NCI-H748 treated with DMSO at 0.1 percent for 48 hours (cell line): ENCODE measurements at regions not wholly inside any gene's neighbourhood (a gene's known extent, or its start where the extent isn't known, plus 50 kb on each side); places are given as distances from the start of the nearest gene placed in this dataset.
"Not testable (repeated sequence)": the region's sequence is repeated elsewhere in the genome, so short reads cannot be mapped to it uniquely, and the experiment has no call there.

Source experiments
- DNase-seq: peaks from one replicate; lab custom pipeline; 2025; lab: John Stamatoyannopoulos, UW

DNA sequence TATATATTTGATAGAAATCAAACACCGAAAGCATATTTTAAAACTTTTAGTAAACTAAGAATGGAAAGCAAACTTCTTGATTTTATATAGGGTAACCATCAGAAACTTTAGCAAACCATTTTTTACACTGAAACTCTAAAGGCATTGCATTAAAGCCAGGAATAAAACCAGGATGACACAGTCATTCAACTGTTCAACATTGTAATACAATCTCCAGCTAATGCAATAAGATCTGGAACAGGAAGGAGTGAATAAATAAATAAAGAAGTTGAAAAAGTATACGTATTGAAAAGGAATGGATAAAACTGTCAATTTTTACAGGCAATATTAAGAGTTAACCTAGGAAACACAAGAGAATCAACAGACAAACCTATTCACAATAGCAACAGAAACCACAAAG, 181.9 kb upstream of the TTC14 start:
- DNase-seq: no peak

DNA sequence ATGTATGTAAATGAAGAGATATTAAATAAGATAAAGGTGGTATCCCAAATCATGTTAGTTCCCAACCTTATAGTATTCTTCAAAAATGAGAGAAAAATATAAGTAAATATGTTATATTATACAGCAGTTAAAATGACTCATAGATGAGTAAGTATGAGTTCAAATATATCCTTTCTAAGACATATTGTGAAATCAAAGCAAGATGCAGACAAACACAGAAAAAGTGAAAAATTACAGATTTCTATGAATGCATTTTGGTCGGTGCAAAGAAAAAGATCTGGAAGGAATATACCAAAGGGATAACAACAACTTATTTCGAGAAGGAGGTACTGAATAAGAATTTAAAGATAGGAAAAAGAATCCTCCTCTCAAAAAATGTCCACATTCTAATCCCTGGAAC, 181.2 kb upstream of the TTC14 start:
- DNase-seq: no peak

DNA sequence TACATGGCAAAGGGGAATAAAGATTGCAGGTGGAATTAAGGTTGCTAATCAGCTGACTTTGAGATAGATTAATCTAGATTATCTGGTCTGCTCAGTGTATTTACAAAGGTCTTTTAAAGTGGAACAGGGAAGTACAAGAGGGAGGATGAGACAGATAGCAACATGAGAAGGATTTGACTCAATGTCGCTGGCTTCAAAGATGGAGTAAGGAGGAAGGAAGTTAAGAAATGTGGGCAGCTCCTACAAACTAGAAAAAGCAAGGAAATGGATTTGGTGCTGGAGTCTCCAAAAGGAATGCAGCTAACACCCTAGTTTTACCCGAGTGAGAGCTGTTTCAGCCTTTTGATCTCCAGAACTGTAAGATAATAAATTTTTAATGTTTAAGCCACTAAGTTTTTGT, 180.7 kb upstream of the TTC14 start:
- no peak for DNase-seq

DNA sequence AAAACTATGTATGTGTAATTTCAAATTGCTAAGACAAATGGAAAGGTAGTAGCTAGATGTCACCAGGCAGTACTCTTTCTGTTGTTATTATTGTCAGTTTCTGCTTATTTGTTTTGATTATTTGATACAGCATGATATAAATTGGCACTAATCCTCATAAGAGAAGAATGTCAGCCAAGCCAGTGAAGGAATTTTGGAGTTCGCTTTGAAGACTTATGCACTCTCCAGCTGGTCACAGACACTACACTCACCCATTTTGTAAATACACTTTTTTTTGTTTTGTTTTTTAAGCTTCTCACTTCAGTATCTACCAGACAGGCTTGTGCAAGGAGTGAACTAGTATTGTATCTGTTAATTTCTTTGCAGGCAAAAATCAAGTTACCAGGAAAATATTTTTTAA, 180.2 kb upstream of the TTC14 start:
- DNase-seq: no peak

DNA sequence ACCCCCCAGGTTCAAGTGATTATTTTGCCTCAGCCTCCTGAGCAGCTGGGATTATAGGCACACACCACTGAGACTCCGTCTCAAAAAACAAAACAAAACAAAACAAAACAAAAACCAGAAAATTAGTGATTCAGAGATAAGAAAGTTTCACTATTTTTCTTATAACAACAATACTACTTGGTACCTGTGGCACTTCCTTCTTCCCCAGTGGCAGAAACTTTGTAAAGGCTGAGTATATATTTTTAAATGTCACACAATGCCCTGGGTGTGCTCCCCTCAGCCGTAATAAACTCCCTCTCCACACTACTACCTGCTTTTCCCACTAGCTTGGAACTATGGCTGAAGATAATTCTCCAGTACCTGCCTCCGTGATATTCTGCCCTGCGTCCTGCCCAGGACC, 177.7 kb upstream of the TTC14 start:
- not testable (repeated sequence) for DNase-seq

DNA sequence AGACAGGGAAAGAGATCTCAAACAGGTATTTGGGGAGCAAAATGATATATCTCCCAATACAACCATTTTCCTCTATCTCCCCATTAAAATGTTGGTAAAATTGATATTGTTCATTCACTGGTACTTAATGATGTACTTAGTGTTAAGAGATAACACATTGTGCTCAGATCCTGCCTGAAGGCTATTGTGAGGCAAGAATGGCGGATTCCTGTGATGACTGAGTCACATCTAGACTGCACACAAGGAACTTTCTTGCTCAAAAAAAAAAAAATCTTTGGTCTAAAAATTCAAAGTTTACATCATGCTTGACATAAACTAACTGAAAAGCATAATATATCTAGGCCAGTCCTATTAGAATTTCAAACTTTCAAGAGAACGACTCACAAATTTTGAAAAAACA, 171.1 kb upstream of the TTC14 start:
- DNase-seq: no peak

DNA sequence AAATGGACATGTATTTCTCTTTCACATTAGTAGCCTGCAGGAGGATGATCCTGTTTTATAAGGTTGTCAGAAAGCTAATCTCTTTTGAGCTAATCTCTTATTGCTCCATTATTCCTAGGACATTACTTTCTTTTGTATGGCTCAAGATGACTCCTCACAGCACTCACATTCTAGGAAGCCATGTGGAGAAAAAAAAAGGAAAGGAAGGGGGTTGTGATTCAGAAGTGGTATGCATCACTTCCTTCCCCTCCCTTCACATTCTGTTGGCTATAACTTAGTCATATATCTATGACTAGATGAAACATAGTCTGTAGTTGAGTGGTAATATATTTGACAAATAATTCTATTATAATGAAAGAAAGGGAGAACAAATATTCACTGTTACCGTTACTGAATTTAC, 168.8 kb upstream of the TTC14 start:
- DNase-seq: no peak

DNA sequence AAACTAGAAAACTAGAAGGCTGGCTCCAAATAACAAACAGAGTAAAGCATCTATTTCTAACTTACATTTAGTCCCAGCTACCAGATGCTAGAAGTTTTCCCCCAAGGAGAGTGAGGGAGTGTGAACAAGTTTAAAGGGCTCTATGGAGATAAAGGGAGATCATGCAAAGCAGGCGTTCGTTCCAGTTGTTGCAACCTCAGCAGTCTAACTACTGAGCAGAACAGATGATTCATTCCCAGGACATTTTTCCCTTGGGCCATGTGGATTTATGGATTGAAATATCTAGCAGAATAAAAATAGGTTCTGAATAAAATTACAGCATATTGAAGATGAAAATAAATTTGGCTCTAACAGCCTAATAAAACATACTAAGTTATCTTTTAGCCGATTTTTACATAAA, 154.8 kb upstream of the TTC14 start:
- no peak for DNase-seq

DNA sequence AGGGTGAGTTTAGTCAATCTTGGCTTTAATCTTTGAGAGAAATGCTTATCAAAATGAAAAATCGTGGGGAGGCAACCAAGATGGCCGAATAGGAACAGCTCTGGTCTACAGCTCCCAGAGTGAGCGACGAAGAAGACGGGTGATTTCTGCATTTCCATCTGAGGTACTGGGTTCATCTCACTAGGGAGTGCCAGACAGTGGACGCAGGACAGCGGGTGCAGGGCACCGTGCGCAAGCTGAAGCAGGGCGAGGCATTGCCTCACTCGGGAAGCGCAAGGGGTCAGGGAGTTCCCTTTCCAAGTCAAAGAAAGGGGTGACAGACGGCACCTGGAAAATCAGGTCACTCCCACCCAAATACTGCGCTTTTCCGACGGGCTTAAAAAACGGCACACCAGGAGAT, 153.6 kb upstream of the TTC14 start:
- not testable (repeated sequence) for DNase-seq

DNA sequence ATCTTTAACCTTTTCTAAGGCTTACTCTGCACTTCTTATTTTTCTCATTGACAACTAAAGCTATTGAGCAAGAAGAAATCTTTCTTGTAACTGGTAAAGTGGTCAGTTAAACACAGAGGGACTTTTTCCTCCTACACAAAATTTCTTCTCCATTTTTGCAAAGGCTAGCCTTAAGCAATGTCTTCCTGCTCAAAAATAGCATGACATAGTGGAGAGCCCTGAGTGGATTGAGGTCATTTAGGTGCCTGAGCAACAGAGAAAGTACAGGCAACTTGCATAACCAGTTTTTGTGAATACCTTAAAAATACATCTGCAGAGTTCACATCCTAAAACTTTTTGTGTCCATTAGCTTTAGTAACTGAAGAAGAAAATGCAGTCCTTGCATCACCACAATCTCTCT, 144.7 kb upstream of the TTC14 start:
- no peak for DNase-seq

DNA sequence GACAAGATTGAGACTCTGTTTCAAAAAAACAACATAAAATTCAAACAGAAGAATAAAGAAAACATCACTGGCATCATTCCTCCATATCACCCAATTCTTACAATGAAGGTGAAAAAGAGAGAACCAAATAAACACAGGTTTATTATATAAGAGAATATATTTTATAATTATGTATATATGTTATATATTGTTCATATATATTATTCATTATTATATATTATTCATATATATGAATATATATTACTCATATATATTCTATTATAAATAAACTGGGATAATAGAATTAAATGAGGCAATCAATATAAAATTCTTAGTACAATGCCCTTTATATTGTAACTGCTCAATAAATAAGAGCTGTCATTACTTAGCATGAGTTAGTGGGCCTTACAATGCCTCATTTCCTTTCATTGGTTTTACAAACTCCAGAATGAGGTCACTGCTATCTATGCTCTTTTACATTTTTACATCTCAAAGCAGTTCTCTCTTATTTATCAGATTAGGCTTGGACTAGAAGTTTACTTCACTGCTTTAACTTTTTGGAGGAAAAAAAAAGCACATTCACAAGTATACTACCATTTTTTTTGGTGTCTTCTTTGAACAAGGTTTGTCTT, 135.5 kb upstream of the TTC14 start:
- DNase-seq: no peak

DNA sequence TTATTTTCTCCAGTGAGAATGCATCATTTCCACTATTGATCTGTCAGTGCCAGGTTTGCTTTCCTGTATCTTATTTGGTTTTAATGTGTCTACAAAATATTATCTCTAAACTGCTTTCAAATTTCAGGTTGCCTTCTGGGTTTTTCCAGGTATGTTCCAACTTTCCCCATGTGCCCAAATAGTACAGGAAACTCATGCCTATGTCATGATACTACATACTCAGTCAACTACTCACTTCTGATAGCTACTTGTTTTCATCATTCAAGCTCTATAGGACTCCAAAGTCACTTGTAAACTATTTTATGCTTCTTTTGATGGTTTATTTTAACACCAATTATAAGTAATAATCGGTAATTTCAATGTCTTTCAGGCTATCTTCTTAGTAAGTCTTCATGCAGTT, 134.8 kb upstream of the TTC14 start:
- no peak for DNase-seq

DNA sequence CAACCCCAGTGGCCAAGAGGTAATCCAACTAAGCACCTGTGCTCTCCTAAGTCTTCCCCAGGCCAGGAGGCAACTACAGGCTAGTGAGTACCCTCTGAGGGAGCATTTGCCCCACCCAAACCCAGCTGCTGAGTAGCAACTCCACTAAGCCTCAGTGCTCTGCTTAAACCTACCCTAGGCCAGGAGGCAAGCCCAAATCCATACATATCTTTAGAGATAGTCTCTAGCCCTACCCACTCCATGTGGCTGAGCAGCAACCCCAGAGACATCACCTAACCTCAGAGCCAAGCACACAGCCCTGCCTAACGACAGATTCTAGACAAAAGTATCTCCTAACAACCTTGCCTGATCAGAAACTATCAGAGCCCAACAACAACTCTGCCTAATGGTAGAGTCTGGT, 132.8 kb upstream of the TTC14 start:
- no peak for DNase-seq

DNA sequence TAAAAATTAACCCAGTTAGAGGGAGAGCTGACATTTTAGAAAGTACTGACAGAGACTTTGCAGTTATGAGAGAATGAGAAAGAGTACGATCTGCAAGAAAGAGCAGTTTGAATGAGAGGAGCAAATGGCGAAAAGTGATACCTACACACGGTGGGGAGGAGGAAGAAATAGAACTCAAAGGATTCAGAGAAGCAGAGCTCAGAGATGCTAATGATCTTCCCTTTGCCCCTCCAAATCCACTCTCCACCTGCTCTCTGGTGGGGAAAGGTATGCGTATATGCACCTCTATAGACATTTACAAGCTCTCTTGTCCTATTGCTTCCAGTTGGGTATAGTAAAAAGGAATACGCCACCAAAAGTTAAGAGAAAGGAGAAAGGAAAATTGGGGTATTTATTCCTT, 123.3 kb upstream of the TTC14 start:
- no peak for DNase-seq

DNA sequence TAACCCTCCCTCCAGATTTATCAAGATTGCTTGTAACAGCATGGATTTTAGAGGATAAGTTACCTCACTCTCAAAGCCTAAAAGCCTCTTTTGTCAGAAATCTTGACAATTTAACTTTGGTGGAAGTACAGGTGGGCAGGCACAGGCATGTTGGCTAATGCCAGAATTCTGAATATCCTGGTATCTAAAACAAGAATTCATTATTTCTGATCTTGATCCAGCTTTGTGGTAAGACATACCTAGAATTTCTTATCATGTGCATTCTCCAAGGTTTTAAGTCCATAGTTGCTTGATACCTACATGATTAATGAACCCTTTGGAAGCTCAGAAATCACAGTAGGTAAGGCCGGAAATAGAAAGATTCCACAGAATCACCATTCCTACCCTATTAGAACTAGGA, 109.9 kb upstream of the TTC14 start:
- DNase-seq: no peak

DNA sequence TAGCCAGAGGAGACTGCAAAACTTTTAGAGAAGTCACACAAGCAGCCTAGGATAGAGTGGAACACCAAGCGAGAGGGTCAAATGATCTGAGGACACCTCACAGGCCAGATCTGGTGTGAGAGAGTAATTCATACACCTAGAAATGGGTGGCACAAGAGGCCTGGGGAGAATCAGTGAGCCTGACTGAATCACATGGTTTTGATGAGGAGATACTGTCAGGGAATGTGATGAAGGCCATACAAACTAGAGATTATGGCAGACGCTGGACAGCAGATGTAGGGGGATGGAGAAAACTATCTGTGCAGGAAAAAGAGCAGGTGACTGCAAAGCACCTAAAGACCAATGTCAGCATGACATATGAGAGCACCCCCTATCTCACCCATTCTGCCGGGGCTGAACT, 105.0 kb upstream of the TTC14 start:
- no peak for DNase-seq

DNA sequence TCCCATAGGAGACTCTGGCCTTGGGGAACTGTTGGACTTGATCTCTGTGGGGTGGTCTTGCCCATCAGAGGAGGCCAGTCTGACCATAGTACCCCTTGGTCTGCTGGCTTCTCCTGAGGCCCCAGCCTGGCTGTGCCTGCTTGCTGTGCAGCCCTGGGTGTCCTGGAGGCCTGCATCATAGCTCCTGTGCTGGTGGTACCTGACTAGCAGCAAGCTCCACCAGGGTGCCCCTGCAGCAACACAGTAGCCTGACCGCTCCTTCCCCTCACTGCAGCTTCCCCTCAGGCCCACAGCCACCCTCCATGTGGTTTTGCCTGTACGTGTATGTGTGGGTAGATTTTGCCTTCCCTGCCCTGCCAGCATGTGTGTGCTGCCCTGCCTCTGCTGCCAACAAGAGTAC, 85.6 kb upstream of the TTC14 start:
- no peak for DNase-seq

DNA sequence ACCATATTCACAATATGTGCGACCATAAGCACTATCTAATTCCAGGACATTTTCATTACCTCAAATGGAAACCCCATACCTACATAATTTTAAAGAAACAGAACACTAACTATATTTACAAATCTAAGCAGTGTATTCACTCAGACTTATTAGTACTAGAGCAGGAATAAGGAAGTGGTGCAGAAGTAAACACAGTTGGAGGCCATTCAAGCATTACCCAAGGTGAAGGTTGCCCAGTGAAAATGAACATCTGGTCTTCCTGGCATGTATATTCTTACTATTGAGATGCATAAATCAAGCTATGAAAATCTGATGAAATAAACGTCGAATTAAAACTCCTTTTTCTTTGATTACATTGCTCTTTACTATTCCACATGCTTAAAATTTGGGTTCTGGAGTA, 78.9 kb upstream of the TTC14 start:
- DNase-seq: no peak

DNA sequence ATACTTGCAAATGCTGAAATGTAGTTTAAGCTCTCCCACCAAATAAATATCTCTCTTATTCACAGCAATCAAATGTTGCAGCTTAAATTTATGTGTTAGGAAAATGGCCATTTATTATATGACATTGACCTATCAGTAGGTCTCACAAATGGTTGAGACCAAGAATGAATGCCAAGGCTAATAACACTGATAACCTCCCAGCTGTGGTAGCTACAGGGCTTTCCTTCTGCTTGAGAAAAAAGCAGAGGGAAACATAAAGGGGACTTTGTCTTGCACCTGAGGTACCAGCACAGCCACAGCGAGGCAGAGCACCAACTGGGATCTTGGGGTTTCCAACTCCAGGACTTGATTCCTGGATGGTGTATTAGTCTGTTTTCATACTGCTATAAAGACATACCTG, 73.1 kb upstream of the TTC14 start:
- DNase-seq: no peak

DNA sequence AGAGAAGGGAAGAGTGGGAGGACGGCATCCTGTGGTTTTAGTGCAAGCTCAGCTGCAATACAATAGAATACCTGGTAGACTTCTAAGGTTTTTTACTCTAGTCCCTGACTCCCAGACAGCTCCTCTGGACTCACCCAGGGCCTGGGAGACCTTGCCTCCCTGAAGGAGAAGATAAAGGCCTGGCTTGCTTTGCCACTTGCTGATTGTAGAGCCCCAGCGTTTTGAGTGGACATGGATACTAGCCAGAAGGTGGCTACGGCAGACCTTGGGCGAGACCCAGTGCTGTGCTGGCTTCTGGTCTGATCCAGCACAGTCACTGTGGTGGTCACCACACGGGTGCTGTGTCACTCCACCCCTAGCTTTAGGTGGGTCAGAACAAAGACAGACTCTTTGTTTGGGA, 72.2 kb upstream of the TTC14 start:
- no peak for DNase-seq

DNA sequence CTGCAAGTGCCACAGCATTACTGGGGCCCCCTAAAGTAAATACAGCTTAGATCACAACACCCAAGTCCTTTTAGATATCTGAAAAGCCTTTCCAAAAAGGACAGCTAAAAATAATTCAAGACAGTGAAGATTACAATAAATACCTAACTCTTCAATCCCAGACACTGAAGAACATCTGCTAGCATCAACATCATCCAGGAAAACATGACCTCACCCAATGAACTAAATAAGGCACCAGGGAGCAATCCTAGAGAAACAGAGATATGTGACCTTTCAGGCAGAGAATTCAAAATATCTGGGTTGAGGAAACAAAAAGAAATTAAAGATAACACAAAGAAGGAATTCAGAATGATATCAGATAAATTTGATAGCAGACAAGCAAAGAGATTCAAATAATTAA, 71.7 kb upstream of the TTC14 start:
- no peak for DNase-seq

DNA sequence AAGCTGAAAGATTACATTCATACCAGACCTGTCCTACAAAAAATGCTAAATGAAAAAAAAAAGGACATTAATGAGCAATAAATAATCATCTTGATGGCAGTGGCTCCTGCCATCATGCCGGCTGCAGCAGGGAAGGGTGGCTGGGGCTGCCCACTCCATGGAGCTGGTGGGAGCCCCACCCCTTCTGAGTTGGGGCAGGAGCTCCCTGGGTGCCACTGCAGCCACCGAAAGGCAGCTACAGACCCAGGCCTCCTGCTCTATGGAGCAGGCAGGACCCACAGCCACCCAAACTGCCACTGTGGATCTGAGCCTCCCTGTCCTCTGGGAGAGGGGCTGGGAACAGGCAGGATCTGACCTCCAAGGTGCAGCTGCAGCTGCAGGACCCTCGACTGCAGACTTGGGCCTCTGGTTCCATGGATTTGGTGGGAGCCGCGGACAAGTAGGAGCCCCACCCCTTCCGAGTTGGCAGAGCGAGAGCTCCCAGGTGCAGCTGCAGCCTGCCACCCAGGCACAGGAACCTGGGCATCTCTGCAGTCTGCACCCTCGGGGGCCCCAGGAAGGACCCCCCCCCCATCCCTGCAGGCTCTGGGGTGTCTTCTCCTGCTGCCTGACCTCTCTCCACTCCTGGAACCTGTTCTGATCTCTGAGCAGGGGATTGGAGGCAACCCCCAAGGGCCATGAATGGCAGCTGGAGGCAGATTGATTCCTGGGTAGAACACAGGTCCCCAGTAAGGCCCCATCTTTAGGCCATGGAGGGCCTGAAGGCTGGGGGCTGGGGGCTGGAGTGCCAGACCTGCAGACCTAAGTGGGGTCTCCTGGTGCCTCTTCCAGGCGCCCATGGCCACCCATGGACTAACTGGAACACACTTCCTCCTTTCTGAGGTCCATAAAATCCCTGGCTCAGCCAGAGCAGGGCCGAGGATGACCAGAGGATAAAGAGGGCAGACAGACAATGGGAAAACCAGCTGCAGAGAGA, 70.4 kb upstream of the TTC14 start:
- DNase-seq: no peak

DNA sequence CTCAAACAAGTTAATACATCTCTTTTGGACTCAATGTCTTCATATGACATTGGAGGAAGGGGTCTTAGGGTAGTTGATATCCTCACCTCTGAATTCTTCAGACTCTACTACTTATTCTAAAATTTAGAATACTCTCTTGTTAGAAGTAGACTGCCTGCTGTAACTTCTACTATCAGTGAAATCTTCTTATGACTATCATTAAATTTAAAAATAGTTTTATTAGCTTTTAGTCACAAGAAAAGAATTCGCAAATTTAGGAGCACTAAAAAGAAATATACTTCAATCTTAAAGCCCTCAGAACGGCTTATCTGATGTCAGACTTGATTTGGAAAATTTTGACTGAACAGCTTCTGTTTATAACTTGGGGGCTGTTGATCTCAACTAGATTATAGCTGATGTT, 67.1 kb upstream of the TTC14 start:
- no peak for DNase-seq

DNA sequence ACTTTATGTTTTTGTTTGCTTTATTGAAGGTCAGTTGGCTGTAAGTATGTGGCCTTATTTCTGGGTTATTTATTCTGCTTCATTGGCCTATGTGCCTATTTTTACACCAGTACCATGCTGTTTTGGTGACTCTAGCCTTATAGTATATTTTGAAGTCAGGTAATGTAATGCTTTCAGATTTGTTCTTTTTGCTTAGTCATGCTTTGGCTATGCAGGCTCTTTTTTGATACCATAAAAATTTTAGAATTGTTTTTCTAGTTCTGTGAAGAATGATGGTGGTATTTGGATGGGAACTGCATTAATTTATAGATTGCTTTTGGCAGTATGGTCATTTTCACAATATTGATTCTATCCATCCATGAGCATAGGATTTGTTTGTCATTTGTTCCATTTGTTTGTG, 63.5 kb upstream of the TTC14 start:
- no peak for DNase-seq
